HAP-1 (cell line): ENCODE measurements at regions not wholly inside any gene's neighbourhood (a gene's known extent, or its start where the extent isn't known, plus 50 kb on each side); places are given as distances from the start of the nearest gene placed in this dataset.
"Not testable (repeated sequence)": the region's sequence is repeated elsewhere in the genome, so short reads cannot be mapped to it uniquely, and the experiment has no call there.

Experiments
- DNase-seq, 2 experiments: peaks; one replicate each; pipeline ENCODE4 v3.0.0-alpha.2; 2016 to 2020; ENCODE audit warnings: low spot score in 2 of 2
- H3K27me3 ChIP-seq: fragments of 250-450 bp; sonication (Bioruptor Pico); 2 replicates; pipeline ENCODE4 v1.5.1; 2020; ENCODE audit warnings: low read depth, mild to moderate bottlenecking, moderate library complexity
- H3K36me3 ChIP-seq: fragments of 250-450 bp; sonication (Bioruptor Pico); replicated peaks from 2 replicates; pipeline ENCODE4 v1.5.1; 2020; ENCODE audit warnings: mild to moderate bottlenecking
- H3K4me1 ChIP-seq: fragments of 250-450 bp; sonication (Bioruptor Pico); 2 replicates; pipeline ENCODE4 v1.5.1; 2020; ENCODE audit warnings: mild to moderate bottlenecking
- H3K4me3 ChIP-seq: fragments of 250-450 bp; sonication (Bioruptor Pico); 2 replicates; pipeline ENCODE4 v1.5.1; 2020; ENCODE audit warnings: mild to moderate bottlenecking, moderate library complexity
- H3K9me3 ChIP-seq: fragments of 250-450 bp; sonication (Bioruptor Pico); 2 replicates; pipeline ENCODE4 v1.5.1; 2020; ENCODE audit warnings: mild to moderate bottlenecking, moderate library complexity
- in situ Hi-C: fragments of 300-500 bp; cut with MboI; formaldehyde crosslinking; loops from 3 replicates; pipeline ENCODE4 v1.14.3; 2020; ENCODE audit warnings: low sequenced_read_pairs, inconsistent platforms, mixed read lengths

DNA sequence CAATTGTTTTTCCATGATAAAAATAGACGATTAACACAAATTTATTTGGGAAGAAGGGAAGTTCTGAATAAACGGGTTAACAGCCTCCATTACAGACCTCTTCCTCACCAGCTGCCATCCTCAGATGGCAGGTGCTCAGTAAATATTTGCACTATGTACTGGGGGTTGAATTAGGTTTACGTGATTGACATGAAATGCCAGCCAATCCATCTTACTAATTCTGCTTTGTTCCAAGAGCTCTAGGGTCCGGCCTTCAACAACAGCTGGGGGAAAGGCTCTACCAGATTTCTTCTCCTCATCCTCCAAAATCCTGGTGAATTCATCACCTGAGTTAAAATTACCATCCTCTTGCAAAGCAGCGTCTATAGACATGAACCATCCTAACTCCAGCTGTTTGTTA, 104.6 kb downstream of the MTX3 start:
- no peak overlapping the region for H3K4me3 ChIP-seq

DNA sequence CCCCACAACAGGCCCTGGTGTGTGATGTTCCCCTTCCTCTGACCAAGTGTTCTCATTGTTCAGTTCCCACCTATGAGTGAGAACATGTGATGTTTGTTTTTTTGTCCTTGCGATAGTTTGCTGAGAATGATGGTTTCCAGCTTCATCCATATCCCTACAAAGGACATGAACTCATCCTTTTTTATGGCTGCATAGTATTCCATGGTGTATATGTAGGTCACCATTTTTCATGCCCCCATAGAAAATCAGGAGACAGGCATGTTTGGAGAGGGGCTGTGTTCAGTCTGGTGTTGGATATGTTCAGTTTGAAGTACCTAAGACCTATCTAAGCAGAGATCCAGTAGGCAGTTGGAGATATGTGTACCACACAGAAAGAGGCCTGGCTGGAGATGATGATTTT, 111.2 kb downstream of the MTX3 start:
- not testable (repeated sequence) for H3K4me3 ChIP-seq, H3K36me3 ChIP-seq, H3K4me1 ChIP-seq, H3K27me3 ChIP-seq, H3K9me3 ChIP-seq, DNase-seq
- in situ Hi-C loops: loop anchor here (10.0 to 25.0 kb wide), 2 partner anchors 195 to 407 kb away; no protein-coding TSS in a partner anchor

More for the DNA sequence above, 104.6 kb downstream of the MTX3 start:
- Histone ChIP-seq H3K27me3 (no peaks in the 10 kb centered on the region), H3K9me3 (no peaks in the 10 kb centered on the region), H3K4me1 (no peaks in the 10 kb centered on the region), H3K36me3 (no peaks in the 10 kb centered on the region)
- in situ Hi-C loops: loop anchor here (10.0 to 25.0 kb wide), 2 partner anchors 188 to 401 kb away; no protein-coding TSS in a partner anchor
- no peak for DNase-seq

- no peak overlapping the region for H3K4me3 ChIP-seq
- H3K4me1 ChIP-seq: no peaks in the 10 kb centered on the region
- H3K27me3 ChIP-seq: no peaks in the 10 kb centered on the region
- H3K9me3 ChIP-seq: no peaks in the 10 kb centered on the region
- in situ Hi-C loops: loop anchor here (25.0 kb wide), 1 partner anchor 408 kb away; no protein-coding TSS in a partner anchor
- DNase-seq: peak in 1 of 2 experiments; percentile 64
- no peaks in the 10 kb centered on the region for H3K36me3 ChIP-seq
These were observed 112.2 kb downstream of the MTX3 start for GRCh38 chr5:79878721-79879336.

DNA sequence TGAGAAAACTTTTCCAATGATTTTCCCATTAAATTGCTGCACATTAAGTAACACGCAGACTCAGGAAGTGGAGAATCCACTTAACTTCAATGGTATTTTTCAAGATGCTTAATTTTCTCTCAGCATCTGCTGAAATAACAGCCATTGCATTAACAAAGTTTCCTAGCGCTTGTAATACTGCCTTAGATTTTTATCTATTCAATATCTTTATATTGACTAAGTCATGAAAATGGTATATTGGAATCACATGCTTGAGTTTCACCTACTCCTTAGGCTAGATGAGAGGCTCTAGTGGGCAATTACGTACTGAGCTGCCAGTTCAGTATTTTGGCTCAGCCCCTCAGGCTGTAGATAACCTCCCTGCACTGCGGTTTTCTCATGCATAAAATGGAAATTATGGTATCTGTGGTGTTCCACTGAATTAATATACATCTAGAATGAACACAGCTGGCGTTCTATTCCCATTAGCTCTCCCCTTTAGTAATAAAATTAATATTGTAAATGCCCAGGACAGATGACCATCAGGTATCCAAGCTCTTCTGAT, 112.9 kb downstream of the MTX3 start:
- Histone ChIP-seq H3K9me3 (no peaks in the 10 kb centered on the region), H3K27me3 (no peaks in the 10 kb centered on the region), H3K36me3 (no peaks in the 10 kb centered on the region), H3K4me3 (no peak overlapping the region), H3K4me1 (no peaks in the 10 kb centered on the region)
- in situ Hi-C loops: loop anchor here (25.0 kb wide), 1 partner anchor 409 kb away; no protein-coding TSS in a partner anchor
- no peak for DNase-seq

DNA sequence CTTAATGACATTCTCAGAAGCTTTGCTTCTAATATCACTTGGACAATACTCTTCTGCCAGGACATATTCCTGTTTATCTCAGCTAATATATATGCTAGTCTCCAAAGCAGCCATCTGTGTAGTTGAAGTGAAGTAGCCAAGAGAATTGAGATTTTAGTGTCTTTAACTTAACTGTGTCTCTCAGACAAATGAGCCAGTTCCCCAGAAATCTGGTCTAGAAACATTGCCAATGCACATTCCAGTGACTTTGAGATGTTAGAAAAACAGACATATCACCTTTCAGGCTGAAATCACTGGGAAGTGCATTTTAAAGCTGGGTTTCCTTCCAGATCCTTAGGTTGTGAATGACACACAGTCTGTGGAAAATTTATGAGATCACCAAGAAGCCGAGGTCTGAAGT, 114.6 kb downstream of the MTX3 start:
- H3K27me3 ChIP-seq: no peaks in the 10 kb centered on the region
- H3K4me3 ChIP-seq: no peak overlapping the region
- no peaks in the 10 kb centered on the region for H3K4me1 ChIP-seq
- DNase-seq: no peak
- H3K36me3 ChIP-seq: no peaks in the 10 kb centered on the region
- no peaks in the 10 kb centered on the region for H3K9me3 ChIP-seq
- in situ Hi-C loops: loop anchor here (25.0 kb wide), 1 partner anchor 411 kb away; no protein-coding TSS in a partner anchor

DNA sequence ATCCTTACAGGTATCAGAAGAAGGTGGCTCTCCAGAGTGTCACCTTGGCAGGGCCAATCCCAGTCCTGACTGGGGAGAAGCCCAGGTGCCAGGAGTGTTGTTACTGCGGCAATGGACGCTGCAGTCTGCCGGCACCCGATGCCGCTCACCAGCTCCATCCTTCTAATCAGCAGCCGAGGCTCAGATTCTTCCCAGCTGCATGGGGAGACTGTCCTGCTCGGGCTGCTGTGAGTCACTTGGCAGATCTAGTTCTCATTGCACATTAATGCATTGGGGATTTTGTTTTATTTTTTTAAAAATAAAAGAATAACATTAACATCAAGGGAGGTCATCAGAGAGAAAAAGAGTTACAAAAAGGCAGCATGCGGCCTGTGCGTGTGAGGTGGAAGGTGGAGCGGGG, 115.8 kb downstream of the MTX3 start:
- Histone ChIP-seq H3K36me3 (no peaks in the 10 kb centered on the region), H3K27me3 (no peaks in the 10 kb centered on the region), H3K9me3 (no peaks in the 10 kb centered on the region), H3K4me3 (no peak overlapping the region), H3K4me1 (no peaks in the 10 kb centered on the region)
- DNase-seq: no peak
- in situ Hi-C loops: loop anchor here (25.0 kb wide), 1 partner anchor 412 kb away; no protein-coding TSS in a partner anchor

GRCh38 chr5:79873187-79873586, 117.9 kb downstream of the MTX3 start:
- H3K4me3 ChIP-seq: no peak overlapping the region
- no peak for DNase-seq
- no peaks in the 10 kb centered on the region for H3K36me3 ChIP-seq
- in situ Hi-C loops: no loop called here
- H3K27me3 ChIP-seq: no peaks in the 10 kb centered on the region
- H3K9me3 ChIP-seq: no peaks in the 10 kb centered on the region
- H3K4me1 ChIP-seq: no peaks in the 10 kb centered on the region

- Histone ChIP-seq H3K9me3 (no peaks in the 10 kb centered on the region), H3K36me3 (no peaks in the 10 kb centered on the region), H3K27me3 (no peaks in the 10 kb centered on the region), H3K4me1 (no peaks in the 10 kb centered on the region), H3K4me3 (no peak overlapping the region)
- in situ Hi-C loops: no loop called here
- no peak for DNase-seq
These were observed 118.8 kb downstream of the MTX3 start for GRCh38 chr5:79872291-79872690.

DNA sequence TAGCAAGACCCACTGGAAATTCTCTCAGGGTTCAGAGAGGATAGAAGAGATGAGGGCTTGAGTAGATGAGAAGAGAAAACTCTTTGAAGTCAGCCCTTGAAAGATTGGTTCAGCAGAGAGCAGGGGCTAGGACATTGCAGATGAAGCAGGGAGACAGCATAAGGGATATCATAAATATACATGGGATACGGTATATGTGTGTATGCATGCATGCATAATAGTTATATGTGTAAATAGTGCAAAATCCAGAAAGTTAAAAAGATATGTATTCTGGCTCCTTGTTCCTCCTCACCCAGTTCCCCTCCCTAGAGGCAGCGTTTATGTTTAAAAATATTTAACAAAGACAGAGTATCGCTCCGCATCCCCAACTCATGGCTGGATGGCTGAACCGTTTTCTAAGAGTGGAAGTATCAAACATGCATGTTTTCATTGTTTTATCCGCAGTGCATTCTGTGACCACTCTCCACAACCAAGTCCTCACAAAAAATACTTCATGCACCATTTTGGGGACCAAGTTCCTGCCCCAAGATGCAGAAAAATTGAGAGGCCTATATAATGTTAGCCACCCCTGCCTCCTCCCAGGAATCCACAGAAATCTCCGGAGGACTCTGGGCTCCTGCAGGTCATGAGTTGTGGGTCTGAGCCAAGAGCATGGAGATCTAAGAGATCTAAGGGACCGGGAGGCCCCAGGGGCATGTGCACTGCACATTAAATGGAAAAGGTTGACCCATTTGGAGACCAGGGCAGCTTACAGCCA, 119.5 kb downstream of the MTX3 start:
- H3K9me3 ChIP-seq: no peaks in the 10 kb centered on the region
- no peaks in the 10 kb centered on the region for H3K27me3 ChIP-seq
- H3K4me3 ChIP-seq: no peak overlapping the region
- H3K4me1 ChIP-seq: no peaks in the 10 kb centered on the region
- DNase-seq: no peak
- in situ Hi-C loops: no loop called here
- H3K36me3 ChIP-seq: no peaks in the 10 kb centered on the region

DNA sequence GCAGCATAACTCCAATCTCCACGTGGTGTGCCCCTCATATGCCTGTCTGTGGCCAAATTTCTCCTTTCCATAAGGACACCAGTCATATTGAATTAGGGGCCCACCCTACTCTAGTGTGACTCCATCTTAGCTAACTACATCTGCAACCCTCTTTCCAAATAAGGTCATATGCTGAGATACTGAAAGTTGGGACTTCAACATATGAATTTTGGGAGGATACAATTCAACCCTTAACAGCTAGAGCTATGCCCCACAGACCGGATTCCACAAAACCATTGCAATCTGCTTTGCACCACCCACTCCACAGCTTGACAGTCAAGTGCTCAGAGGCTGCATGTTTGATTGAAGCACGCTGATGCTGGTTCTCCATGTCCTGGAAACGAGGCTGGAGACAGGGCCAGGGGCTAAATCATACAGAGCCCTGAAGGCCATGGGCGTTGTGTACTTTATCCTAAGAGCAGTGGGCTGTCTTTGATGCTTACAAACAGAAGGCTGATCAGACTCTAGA, 122.8 kb downstream of the MTX3 start:
- Histone ChIP-seq H3K4me1 (no peaks in the 10 kb centered on the region), H3K4me3 (no peak overlapping the region), H3K27me3 (no peaks in the 10 kb centered on the region), H3K9me3 (no peaks in the 10 kb centered on the region), H3K36me3 (no peaks in the 10 kb centered on the region)
- no peak for DNase-seq
- in situ Hi-C loops: no loop called here

DNA sequence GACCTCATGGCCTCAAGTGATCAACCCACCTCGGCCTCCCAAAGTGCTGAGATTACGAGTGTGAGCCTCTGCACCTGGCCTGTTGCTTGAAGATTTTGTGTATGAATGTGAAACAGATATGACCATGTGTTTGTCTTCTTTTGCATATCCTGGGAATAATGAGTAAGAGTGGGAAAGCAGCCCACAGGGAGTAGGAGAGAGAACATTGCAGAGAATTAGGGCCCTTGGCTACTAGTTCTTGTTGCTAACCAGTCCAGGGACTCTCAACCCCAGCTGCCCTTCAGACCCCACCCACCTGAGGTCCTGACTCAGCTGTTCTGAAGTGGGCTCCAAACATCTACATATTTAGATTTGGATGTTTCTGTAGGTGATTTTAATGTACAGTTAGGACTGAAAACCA, 125.5 kb downstream of the MTX3 start:
- no peak for DNase-seq
- no peaks in the 10 kb centered on the region for H3K4me1 ChIP-seq
- no peaks in the 10 kb centered on the region for H3K36me3 ChIP-seq
- H3K9me3 ChIP-seq: no peaks in the 10 kb centered on the region
- in situ Hi-C loops: no loop called here
- H3K4me3 ChIP-seq: no peak overlapping the region
- no peaks in the 10 kb centered on the region for H3K27me3 ChIP-seq

GRCh38 chr5:79864364-79864763, 126.7 kb downstream of the MTX3 start:
- Histone ChIP-seq H3K27me3 (no peaks in the 10 kb centered on the region), H3K4me1 (no peaks in the 10 kb centered on the region), H3K4me3 (no peak overlapping the region), H3K9me3 (no peaks in the 10 kb centered on the region), H3K36me3 (no peaks in the 10 kb centered on the region)
- DNase-seq: no peak
- in situ Hi-C loops: no loop called here

- no peaks in the 10 kb centered on the region for H3K4me1 ChIP-seq
- H3K27me3 ChIP-seq: no peaks in the 10 kb centered on the region; the same call in 1 of the 2 replicates
- in situ Hi-C loops: no loop called here
- no peaks in the 10 kb centered on the region for H3K36me3 ChIP-seq
- no peak for DNase-seq
- H3K9me3 ChIP-seq: no peaks in the 10 kb centered on the region
- H3K4me3 ChIP-seq: no peak overlapping the region
These were observed 131.5 kb downstream of the MTX3 start for GRCh38 chr5:79859588-79859987.

- DNase-seq: no peak
- Histone ChIP-seq H3K9me3 (no peaks in the 10 kb centered on the region), H3K4me1 (no peaks in the 10 kb centered on the region), H3K4me3 (no peak overlapping the region), H3K27me3 (no peaks in the 10 kb centered on the region; the same call in 1 of the 2 replicates), H3K36me3 (no peaks in the 10 kb centered on the region)
- in situ Hi-C loops: no loop called here
These were observed 132.7 kb downstream of the MTX3 start for GRCh38 chr5:79858410-79858723.
